IMR-90 (cell line): ENCODE measurements at regions not wholly inside any gene's neighbourhood (a gene's known extent, or its start where the extent isn't known, plus 50 kb on each side); places are given as distances from the start of the nearest gene placed in this dataset.

Experiments
- ATAC-seq: fragments of 200-7000 bp; cut with Tn5 transposase; 2 replicates; pipeline ENCODE4 v1.9.1; 2020; ENCODE audit warnings: low read depth, mild to moderate bottlenecking, moderate library complexity
- BruUV-seq: library from RNA; stranded (reverse); fragments of 400-500 nt; replicated peaks from 2 replicates; lab custom pipeline; 2021; lab: Mats Ljungman, UMichigan
- CTCF ChIA-PET: fragments of 300-600 bp; formaldehyde crosslinking; extraction: SDS; loops from one replicate; lab custom pipeline; 2021; ENCODE audit warnings: antibody characterized with exemption; lab: Yijun Ruan, JAX
- POLR2A ChIA-PET: fragments of 300-600 bp; sonication (Branson Sonifier 250); formaldehyde crosslinking; loops from one replicate; lab custom pipeline; 2022; ENCODE audit warnings: antibody characterized with exemption; ENCODE audit not compliant: unreplicated experiment; lab: Charles Lee
- DNase-seq: peaks from one replicate; pipeline ENCODE4 v3.0.0; 2013
- H2AFZ ChIP-seq: replicated peaks from 2 replicates; pipeline ENCODE3; 2013; ENCODE audit warnings: low read length, mild to moderate bottlenecking; ENCODE audit not compliant: poor library complexity
- H2AK5ac ChIP-seq: 2 replicates; pipeline ENCODE4 v1.6.1; 2013; ENCODE audit warnings: low read depth, low read length, inconsistent platforms
- H2AK9ac ChIP-seq: replicated peaks from 2 replicates; pipeline ENCODE3; 2013; ENCODE audit warnings: mild to moderate bottlenecking, low read depth, low read length, moderate library complexity; ENCODE audit not compliant: poor library complexity
- H2BK120ac ChIP-seq: 2 replicates; pipeline ENCODE4 v1.6.1; 2013; ENCODE audit warnings: low read depth, low read length, inconsistent platforms
- H2BK15ac ChIP-seq: 3 replicates; pipeline ENCODE4 v1.6.1; 2013; ENCODE audit warnings: low read depth, low read length, inconsistent platforms
- H2BK20ac ChIP-seq: 2 replicates; pipeline ENCODE4 v1.6.1; 2013; ENCODE audit warnings: low read depth, mild to moderate bottlenecking, inconsistent platforms, low read length, moderate library complexity
- H2BK5ac ChIP-seq: 2 replicates; pipeline ENCODE4 v1.6.1; 2013; ENCODE audit warnings: mild to moderate bottlenecking, low read depth, low read length, inconsistent platforms; ENCODE audit not compliant: poor library complexity, severe bottlenecking
- H3K14ac ChIP-seq: replicated peaks from 2 replicates; pipeline ENCODE4 v1.6.1; 2013; ENCODE audit warnings: low read depth, low read length, inconsistent platforms
- H3K18ac ChIP-seq: 2 replicates; pipeline ENCODE4 v1.6.1; 2013; ENCODE audit warnings: low read depth, low read length, control low read depth
- H3K23ac ChIP-seq: 2 replicates; pipeline ENCODE4 v1.6.1; 2013; ENCODE audit warnings: low read depth, low read length, inconsistent platforms
- H3K27ac ChIP-seq: 2 replicates; pipeline ENCODE4 v1.5.1; 2013; ENCODE audit warnings: mild to moderate bottlenecking, control low read depth, low read length; ENCODE audit not compliant: insufficient read depth
- H3K27me3 ChIP-seq: 2 replicates; pipeline ENCODE4 v1.6.1; 2013; ENCODE audit warnings: low read length; ENCODE audit not compliant: control insufficient read depth, insufficient read depth
- H3K36me3 ChIP-seq: 2 replicates; pipeline ENCODE4 v1.6.1; 2013; ENCODE audit warnings: low read length, mixed read lengths; ENCODE audit not compliant: control insufficient read depth, insufficient read depth
- H3K4ac ChIP-seq: 2 replicates; pipeline ENCODE4 v1.6.1; 2013; ENCODE audit warnings: low read depth, low read length, inconsistent platforms
- H3K4me1 ChIP-seq: 2 replicates; pipeline ENCODE4 v1.6.1; 2013; ENCODE audit warnings: low read length, mixed read lengths; ENCODE audit not compliant: control insufficient read depth, insufficient read depth
- H3K4me2 ChIP-seq: 2 replicates; pipeline ENCODE4 v1.6.1; 2013; ENCODE audit warnings: low read depth, mild to moderate bottlenecking, control low read depth, low read length, moderate library complexity
- H3K4me3 ChIP-seq: 2 replicates; pipeline ENCODE4 v1.5.1; 2013; ENCODE audit warnings: low read depth, mild to moderate bottlenecking, control low read depth, low read length, moderate library complexity; ENCODE audit not compliant: insufficient read depth
- H3K56ac ChIP-seq: 2 replicates; pipeline ENCODE4 v1.6.1; 2013; ENCODE audit warnings: low read length, inconsistent platforms; ENCODE audit not compliant: insufficient read depth; ENCODE audit errors: extremely low read depth
- H3K79me1 ChIP-seq, 2 experiments: 2 replicates each; pipeline ENCODE4 v1.6.1; 2013; ENCODE audit warnings: low read length in 2 of 2, inconsistent platforms in 1 of 2, low read depth in 1 of 2
- H3K9ac ChIP-seq: 2 replicates; pipeline ENCODE4 v1.6.1; 2013; ENCODE audit warnings: low read depth, low read length, control low read depth
- H3K9me1 ChIP-seq: 2 replicates; pipeline ENCODE4 v1.6.1; 2013; ENCODE audit warnings: low read length, inconsistent platforms; ENCODE audit not compliant: insufficient read depth
- H3K9me3 ChIP-seq: 2 replicates; pipeline ENCODE4 v1.6.1; 2013; ENCODE audit warnings: low read length; ENCODE audit not compliant: control insufficient read depth, insufficient read depth
- H4K20me1 ChIP-seq: 2 replicates; pipeline ENCODE4 v1.6.1; 2013; ENCODE audit warnings: low read length, inconsistent platforms; ENCODE audit not compliant: insufficient read depth
- H4K5ac ChIP-seq: 2 replicates; pipeline ENCODE4 v1.6.1; 2013; ENCODE audit warnings: mild to moderate bottlenecking, low read depth, low read length, control low read depth
- H4K8ac ChIP-seq, 2 experiments: 2 replicates each; pipeline ENCODE4 v1.6.1; 2013; ENCODE audit warnings: low read depth in 2 of 2, low read length in 2 of 2, control low read depth in 1 of 2, inconsistent platforms in 1 of 2
- H4K91ac ChIP-seq: 2 replicates; pipeline ENCODE4 v1.6.1; 2013; ENCODE audit warnings: low read depth, low read length, inconsistent platforms; ENCODE audit not compliant: insufficient read depth
- BHLHE40 ChIP-seq: fragments of 150-350 bp; IDR thresholded peaks from 2 replicates; pipeline ENCODE4 v1.6.1; 2016; ENCODE audit warnings: mild to moderate bottlenecking, low read depth, low read length
- CEBPB ChIP-seq: IDR thresholded peaks from 2 replicates; pipeline ENCODE4 v1.6.1; 2012; ENCODE audit warnings: low read depth, low read length, improper control_type of control experiment
- CHD1 ChIP-seq: IDR thresholded peaks from 2 replicates; pipeline ENCODE4 v1.6.1; 2012; ENCODE audit warnings: low read depth, low read length, improper control_type of control experiment
- FOS ChIP-seq: fragments of 150-350 bp; IDR thresholded peaks from 2 replicates; pipeline ENCODE4 v1.6.1; 2016; ENCODE audit warnings: low read depth, low read length
- MAFK ChIP-seq: IDR thresholded peaks from 2 replicates; pipeline ENCODE4 v1.6.1; 2012; ENCODE audit warnings: low read depth, low read length, improper control_type of control experiment
- MAZ ChIP-seq: IDR thresholded peaks from 2 replicates; pipeline ENCODE4 v1.6.1; 2012; ENCODE audit warnings: low read depth, mild to moderate bottlenecking, low read length, improper control_type of control experiment, moderate library complexity, borderline replicate concordance
- MXI1 ChIP-seq: IDR thresholded peaks from 2 replicates; pipeline ENCODE4 v1.6.1; 2012; ENCODE audit warnings: low read depth, mild to moderate bottlenecking, low read length, moderate library complexity, borderline replicate concordance
- NFE2L2 ChIP-seq: fragments of 150-350 bp; IDR thresholded peaks from 2 replicates; pipeline ENCODE4 v1.6.1; 2016; ENCODE audit warnings: low read depth, mild to moderate bottlenecking, low read length
- POLR2A ChIP-seq: IDR thresholded peaks from 2 replicates; pipeline ENCODE4 v1.6.1; 2012; ENCODE audit warnings: mild to moderate bottlenecking, low read depth, low read length
- RAD21 ChIP-seq: IDR thresholded peaks from 2 replicates; pipeline ENCODE4 v1.6.1; 2012; ENCODE audit warnings: low read length, improper control_type of control experiment
- RCOR1 ChIP-seq: IDR thresholded peaks from 2 replicates; pipeline ENCODE4 v1.6.1; 2012; ENCODE audit warnings: mild to moderate bottlenecking, low read length, improper control_type of control experiment; ENCODE audit not compliant: insufficient replicate concordance
- RFX5 ChIP-seq: IDR thresholded peaks from 2 replicates; pipeline ENCODE4 v1.8.0; 2012; ENCODE audit warnings: low read depth, mild to moderate bottlenecking, low read length, moderate library complexity
- SMC3 ChIP-seq: fragments of 150-350 bp; IDR thresholded peaks from 2 replicates; pipeline ENCODE4 v1.6.1; 2016; ENCODE audit warnings: low read depth, mild to moderate bottlenecking, antibody characterized with exemption, low read length, moderate library complexity
- whole genome bisulfite sequencing, 2 experiments: methylation state at CpG; one replicate each; pipeline versions ENCODE4 v1.1.5 to v1.1.7; 2013; ENCODE audit warnings: missing lambda C conversion rate in 2 of 2; ENCODE audit not compliant: insufficient read length in 1 of 2; ENCODE audit errors: extremely low coverage in 2 of 2; 5-methylcytosine and 5-hydroxymethylcytosine counted together
- dilution Hi-C: fragments of 300-500 bp; cut with HindIII; formaldehyde crosslinking; loops from one replicate; pipeline ENCODE4 v1.14.3; 2018; ENCODE audit warnings: low sequenced_read_pairs; ENCODE audit not compliant: unreplicated experiment
- in situ Hi-C: fragments of 300-500 bp; cut with MboI; formaldehyde crosslinking; loops from 3 replicates; pipeline ENCODE4 v1.14.3; 2019; ENCODE audit warnings: low sequenced_read_pairs, inconsistent platforms, mixed read lengths
- intact Hi-C: fragments of 100-400 bp; cut with micrococcal nuclease; formaldehyde crosslinking; loops from 2 replicates; pipeline ENCODE4 v1.10.0; 2022
- TF ChIP-seq, protein P1 (sequence below): fragments of 150-350 bp; IDR thresholded peaks from 2 replicates; pipeline ENCODE4 v1.6.1; 2016; ENCODE audit warnings: low read depth, mild to moderate bottlenecking, low read length, moderate library complexity, borderline replicate concordance
- TF ChIP-seq, protein P2 (sequence below): fragments of 150-350 bp; IDR thresholded peaks from 2 replicates; pipeline ENCODE4 v1.6.1; 2017; ENCODE audit warnings: mild to moderate bottlenecking, antibody characterized with exemption, low read length, low read depth
- TF ChIP-seq, protein P3 (sequence below): conservative IDR thresholded peaks from 2 replicates; pipeline ENCODE4 v1.5.1; 2012; ENCODE audit warnings: mild to moderate bottlenecking, low read depth, low read length, improper control_type of control experiment

DNA sequence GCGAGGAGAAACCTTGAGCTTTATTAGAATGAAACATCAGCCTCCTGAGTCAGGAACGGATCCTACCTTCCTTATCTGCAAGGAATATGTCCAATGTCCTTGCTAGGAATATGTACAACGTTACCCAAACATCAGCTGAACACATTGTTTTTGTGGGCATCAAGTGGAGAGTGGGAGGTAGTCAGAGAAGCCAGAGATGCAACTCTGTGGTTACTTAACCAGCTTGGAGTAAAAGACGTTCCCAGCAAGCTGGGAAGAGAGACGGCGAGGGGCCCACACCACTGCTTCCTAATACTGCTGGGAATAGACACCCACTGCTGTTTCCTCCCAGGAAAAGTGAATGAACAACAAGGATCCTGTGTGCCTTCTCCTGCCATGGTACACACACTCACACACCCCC lies 64.3 kb downstream of the PABIR2 start:
- no peak overlapping the region for H3K4me2 ChIP-seq
- H2AK5ac ChIP-seq: 0 out of 2 replicates have a peak overlapping the region, but pooled peaks have one; percentile 39
- peaks cover 12% of the 10 kb centered on the region for H3K4me1 ChIP-seq
- ChIA-PET POLR2A (no interaction called here), CTCF (no interaction called here)
- no peak overlapping the region for H2AFZ ChIP-seq
- no peak overlapping the region for H4K91ac ChIP-seq
- H3K79me1 ChIP-seq: no peaks in the 10 kb centered on the region
- no peak overlapping the region for H2BK120ac ChIP-seq
- H2BK15ac ChIP-seq: no peak overlapping the region
- no peak overlapping the region for H3K56ac ChIP-seq
- H3K9me1 ChIP-seq: peaks cover 10% of the 10 kb centered on the region; the same call in 1 of the 2 replicates
- H3K27ac ChIP-seq: no peak overlapping the region
- no peak overlapping the region for H2BK5ac ChIP-seq
- no peak for ATAC-seq
- H3K18ac ChIP-seq: no peak overlapping the region
- H2AK9ac ChIP-seq: no peak overlapping the region
- intact Hi-C loops (no loop called here), dilution Hi-C loops (no loop called here), in situ Hi-C loops (no loop called here)
- H2BK20ac ChIP-seq: no peak overlapping the region
- TF ChIP-seq CEBPB (no peak), CHD1 (no peak), FOS (no peak), NFE2L2 (no peak), MAFK (no peak), SMC3 (no peak), POLR2A (no peak), MXI1 (no peak), RCOR1 (no peak), BHLHE40 (no peak), MAZ (no peak), RAD21 (no peak), RFX5 (no peak)
- TF ChIP-seq, protein P1, sequence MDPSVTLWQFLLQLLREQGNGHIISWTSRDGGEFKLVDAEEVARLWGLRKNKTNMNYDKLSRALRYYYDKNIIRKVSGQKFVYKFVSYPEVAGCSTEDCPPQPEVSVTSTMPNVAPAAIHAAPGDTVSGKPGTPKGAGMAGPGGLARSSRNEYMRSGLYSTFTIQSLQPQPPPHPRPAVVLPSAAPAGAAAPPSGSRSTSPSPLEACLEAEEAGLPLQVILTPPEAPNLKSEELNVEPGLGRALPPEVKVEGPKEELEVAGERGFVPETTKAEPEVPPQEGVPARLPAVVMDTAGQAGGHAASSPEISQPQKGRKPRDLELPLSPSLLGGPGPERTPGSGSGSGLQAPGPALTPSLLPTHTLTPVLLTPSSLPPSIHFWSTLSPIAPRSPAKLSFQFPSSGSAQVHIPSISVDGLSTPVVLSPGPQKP: no peak
- TF ChIP-seq, protein P2, sequence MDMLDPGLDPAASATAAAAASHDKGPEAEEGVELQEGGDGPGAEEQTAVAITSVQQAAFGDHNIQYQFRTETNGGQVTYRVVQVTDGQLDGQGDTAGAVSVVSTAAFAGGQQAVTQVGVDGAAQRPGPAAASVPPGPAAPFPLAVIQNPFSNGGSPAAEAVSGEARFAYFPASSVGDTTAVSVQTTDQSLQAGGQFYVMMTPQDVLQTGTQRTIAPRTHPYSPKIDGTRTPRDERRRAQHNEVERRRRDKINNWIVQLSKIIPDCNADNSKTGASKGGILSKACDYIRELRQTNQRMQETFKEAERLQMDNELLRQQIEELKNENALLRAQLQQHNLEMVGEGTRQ: no peak
- TF ChIP-seq, protein P3, sequence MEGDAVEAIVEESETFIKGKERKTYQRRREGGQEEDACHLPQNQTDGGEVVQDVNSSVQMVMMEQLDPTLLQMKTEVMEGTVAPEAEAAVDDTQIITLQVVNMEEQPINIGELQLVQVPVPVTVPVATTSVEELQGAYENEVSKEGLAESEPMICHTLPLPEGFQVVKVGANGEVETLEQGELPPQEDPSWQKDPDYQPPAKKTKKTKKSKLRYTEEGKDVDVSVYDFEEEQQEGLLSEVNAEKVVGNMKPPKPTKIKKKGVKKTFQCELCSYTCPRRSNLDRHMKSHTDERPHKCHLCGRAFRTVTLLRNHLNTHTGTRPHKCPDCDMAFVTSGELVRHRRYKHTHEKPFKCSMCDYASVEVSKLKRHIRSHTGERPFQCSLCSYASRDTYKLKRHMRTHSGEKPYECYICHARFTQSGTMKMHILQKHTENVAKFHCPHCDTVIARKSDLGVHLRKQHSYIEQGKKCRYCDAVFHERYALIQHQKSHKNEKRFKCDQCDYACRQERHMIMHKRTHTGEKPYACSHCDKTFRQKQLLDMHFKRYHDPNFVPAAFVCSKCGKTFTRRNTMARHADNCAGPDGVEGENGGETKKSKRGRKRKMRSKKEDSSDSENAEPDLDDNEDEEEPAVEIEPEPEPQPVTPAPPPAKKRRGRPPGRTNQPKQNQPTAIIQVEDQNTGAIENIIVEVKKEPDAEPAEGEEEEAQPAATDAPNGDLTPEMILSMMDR: no peak
- WGBS, 2 experiments: no CpG with 5 or more reads among the region's 6 CpGs
- H4K20me1 ChIP-seq: no peaks in the 10 kb centered on the region
- BruUV-seq: no TSS peak
- no peaks in the 10 kb centered on the region for H3K36me3 ChIP-seq
- H3K4me3 ChIP-seq: no peak overlapping the region
- H3K9ac ChIP-seq: no peak overlapping the region
- no peak overlapping the region for H3K23ac ChIP-seq
- H3K9me3 ChIP-seq: no peaks in the 10 kb centered on the region
- no peak overlapping the region for H3K4ac ChIP-seq
- H4K8ac ChIP-seq: no peak overlapping the region
- H3K27me3 ChIP-seq: no peaks in the 10 kb centered on the region
- no peak overlapping the region for H3K14ac ChIP-seq
- no peak for DNase-seq
- H4K5ac ChIP-seq: no peak overlapping the region
